GM18505 (cell line): ENCODE measurements at regions not wholly inside any gene's neighbourhood (a gene's known extent, or its start where the extent isn't known, plus 50 kb on each side); places are given as distances from the start of the nearest gene placed in this dataset.
"Not testable (repeated sequence)": the region's sequence is repeated elsewhere in the genome, so short reads cannot be mapped to it uniquely, and the experiment has no call there.

Source experiments
- ATAC-seq: cut with Tn5 transposase; IDR thresholded peaks from one replicate; pipeline ENCODE4 v1.9.1; 2021; ENCODE audit not compliant: unreplicated experiment
- POLR2A ChIP-seq: IDR thresholded peaks from 4 replicates; pipeline ENCODE4 v1.6.1; 2011; ENCODE audit warnings: borderline replicate concordance; ENCODE audit not compliant: insufficient read depth, insufficient read length; ENCODE audit errors: extremely low read depth

GRCh38 chr6:137588472-137588871 is 94.3 kb upstream of the OLIG3 start:
- no peak for TF ChIP-seq POLR2A

DNA sequence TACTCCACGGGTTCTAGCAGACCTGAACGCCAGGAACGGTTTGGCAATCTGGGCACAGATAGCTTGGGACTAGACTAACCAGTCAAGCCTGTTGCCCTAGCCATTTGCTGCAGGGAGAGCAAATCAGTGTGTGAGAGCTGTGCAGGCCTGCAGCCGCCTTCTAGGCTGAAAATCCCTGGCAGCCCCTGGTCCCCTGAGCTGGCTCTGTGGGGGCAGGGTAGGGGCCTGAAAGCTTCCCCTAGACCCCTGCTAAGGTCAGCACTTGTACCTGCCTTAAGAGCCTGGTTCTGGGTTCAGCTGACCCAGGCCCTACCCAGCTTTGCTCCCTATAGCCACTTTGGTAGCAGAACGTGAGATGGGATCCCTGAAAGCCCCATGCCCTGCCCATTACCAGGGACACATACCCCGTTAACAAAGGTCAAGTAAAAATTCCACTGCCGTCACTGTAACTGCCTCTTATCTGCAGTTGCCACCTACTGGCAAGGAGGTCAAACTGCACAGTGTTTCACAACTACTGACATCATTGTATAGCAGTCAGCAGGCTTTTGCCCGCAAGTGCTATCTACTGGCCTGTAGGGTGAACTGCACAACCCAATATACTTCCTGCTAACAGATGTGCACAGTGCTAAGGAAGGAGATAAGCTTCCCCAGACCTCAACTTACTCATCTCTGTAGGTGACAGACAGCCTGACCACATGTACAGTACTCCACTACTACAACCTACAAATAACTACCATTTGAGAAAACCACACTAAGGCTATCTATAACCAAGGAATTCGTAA is 95.1 kb upstream of the OLIG3 start:
- no peak for TF ChIP-seq POLR2A
- peak; percentile 100 for ATAC-seq

More at GRCh38 chr6:137588472-137588871, 94.3 kb upstream of the OLIG3 start:
- no peak for ATAC-seq

- TF ChIP-seq POLR2A = no peak
- ATAC-seq = no peak
These were observed 96.5 kb upstream of the OLIG3 start for GRCh38 chr6:137590684-137591083.

DNA sequence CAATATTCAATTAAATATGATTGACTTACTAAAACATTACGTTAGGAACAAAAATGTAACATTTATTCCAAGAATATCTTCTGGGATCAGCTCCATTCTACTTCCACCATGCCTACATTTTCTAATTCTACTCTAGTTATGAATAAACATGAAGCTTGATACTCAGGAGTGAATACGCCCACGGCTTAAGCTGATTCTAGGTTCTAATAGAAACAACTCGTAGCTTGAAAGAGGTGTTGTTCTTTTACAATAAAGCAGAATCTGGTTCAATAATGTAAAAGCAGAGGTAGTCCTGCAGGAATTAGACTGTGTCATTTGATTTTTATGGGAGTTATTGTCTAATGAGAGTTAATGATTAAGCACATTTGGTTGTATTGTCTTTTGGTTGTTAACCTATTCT is 107.3 kb upstream of the OLIG3 start:
- ATAC-seq = no peak
- TF ChIP-seq POLR2A = no peak

DNA sequence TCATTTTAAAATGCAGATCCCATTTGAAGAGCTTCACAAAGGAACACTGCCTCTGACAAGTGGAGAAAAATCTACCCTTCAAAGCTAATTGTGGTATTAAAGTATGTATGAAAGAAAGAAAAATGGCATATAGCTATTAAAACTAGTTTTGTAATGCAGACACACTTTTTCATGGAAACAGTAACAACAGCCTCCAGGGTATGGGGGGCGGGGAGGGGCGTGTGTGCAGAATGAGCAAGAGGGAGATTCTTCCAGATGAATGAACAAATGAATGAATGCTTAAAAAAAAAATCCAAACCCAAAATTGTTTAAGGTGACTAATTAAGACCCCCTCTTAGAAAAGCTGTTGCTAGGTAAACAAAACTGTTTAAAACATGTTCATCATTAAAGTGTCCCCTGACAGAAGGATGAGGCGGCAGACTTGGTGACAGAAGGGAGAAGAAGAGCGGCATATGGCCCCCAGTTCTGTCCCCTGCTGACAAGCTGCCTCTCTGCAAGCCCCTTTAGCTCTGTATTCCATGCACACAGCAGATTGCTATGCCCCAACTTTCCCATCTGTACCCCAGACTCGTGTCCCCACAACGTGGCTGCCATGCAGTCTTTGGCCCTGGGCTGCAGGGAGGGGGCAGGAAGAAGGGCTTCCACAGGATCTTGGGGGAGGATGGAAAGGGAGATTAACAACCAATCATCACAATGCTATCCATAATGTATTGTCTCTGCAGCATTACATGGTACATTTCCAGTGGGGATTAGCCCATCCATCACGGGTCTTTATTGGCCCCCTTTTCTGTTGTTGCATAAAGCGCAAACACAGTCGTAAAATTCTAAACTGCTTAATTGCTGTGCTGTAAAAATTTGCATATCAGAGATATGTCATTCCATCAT is 108.4 kb upstream of the OLIG3 start:
- TF ChIP-seq POLR2A = no peak
- no peak for ATAC-seq

DNA sequence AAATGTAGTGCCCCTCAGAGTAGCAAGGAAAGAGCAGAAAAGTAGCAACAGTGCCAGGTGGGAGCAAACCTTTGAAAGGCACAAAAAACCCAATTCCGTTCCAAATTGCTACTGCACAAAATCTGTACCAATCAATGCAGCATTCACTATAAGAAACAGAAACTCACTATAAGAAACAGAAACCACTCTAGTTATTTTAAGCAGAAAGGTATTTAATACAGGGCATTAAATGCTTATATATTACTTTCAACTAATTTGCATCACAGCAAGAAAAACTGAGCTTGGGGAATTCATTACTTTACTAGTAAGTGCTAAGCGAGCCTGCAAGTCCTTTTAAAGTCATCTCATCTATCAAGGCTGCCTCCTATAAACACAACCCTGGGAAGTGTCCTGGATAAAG is 116.5 kb upstream of the OLIG3 start:
- no peak for ATAC-seq
- TF ChIP-seq POLR2A = no peak

DNA sequence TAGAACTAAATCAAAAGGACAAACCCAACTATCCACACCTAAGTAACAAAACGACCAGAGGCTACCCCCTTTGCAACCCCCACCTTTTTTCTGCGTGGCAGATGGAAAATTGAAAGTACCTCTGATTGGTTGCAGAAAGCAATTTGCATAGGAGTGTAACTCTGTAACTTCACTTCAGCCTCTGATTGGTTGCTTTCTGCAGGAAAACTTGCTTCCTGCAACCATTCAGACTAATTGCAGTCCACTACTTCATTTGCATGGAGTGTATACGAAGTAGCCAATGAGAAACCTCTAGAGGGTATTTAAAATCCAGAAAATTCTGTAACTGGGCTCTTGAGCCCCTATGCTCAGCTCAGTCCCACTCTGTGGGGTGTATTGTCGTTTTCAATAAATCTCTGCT is 129.1 kb upstream of the OLIG3 start:
- no peak for ATAC-seq
- no peak for TF ChIP-seq POLR2A

GRCh38 chr6:137625100-137625661 is 131.0 kb upstream of the OLIG3 start:
- ATAC-seq = no peak
- no peak for TF ChIP-seq POLR2A

- no peak for ATAC-seq
- no peak for TF ChIP-seq POLR2A
These were observed 131.6 kb upstream of the OLIG3 start for GRCh38 chr6:137625808-137626207.

DNA sequence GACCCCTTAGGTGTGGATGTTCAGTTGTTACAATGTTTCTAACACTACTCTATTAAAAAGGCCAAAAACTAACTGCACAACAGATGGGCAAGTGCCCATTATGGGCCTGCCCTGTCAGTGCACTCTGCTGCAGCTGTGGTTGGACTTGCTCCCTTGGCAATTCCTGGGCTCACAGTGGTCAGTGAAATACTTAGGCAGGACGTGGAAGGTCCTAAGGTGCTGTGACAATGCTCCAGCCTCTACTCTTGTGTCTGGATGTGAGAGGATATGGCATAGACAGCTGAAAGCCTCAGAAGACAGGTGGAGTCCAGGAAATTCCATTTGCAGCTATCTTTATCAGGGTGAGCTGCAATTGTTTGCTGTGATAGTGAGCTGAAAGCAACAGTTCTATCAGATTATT is 136.5 kb upstream of the OLIG3 start:
- no peak for TF ChIP-seq POLR2A
- no peak for ATAC-seq

GRCh38 chr6:137631323-137631722 is 137.1 kb upstream of the OLIG3 start:
- ATAC-seq = no peak
- no peak for TF ChIP-seq POLR2A

GRCh38 chr6:137634177-137634576 is 140.0 kb upstream of the OLIG3 start:
- ATAC-seq = not testable (repeated sequence)

- no peak for TF ChIP-seq POLR2A
These were observed 142.9 kb upstream of the OLIG3 start for GRCh38 chr6:137637121-137637520.

DNA sequence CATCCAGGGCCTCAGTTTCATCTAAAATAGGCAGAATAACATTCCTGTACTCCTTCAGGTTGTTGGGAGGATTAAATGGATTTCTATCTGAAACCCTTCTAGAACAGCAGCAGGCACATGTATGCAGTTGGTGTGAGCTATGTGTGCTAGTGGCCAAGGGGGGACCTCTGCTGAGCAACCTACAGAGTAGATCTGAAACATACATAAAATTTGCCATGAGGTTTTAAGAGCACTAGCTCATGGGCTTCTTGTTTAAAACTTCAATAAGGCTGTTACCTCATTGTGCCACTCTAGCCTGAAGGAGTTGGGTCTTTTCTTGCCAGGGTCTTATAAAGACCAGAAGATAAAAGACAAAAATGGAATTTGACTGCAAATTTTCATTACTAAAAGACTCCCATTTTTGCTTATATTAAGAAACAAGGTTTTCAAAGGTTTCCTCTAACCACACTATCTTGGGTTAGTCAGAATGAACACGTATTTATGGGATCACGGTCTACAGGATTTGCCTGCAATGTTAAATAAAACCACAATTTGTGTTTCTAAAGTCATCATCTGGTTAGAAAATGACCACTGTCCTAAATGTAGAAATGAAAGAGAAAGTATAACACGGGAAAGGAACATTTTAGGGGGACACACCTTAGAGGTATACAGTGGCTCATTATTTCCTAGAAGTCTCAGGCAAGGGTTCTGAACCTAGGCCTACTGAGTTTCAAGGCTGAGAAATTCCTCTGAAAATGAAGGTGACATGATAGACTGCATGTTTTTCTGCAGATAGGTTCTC is 144.9 kb upstream of the OLIG3 start:
- ATAC-seq = no peak
- TF ChIP-seq POLR2A = no peak

More at GRCh38 chr6:137637121-137637520, 142.9 kb upstream of the OLIG3 start:
- no peak for ATAC-seq

GRCh38 chr6:137640086-137640485 is 145.9 kb upstream of the OLIG3 start:
- no peak for ATAC-seq
- no peak for TF ChIP-seq POLR2A
